IMR-90 (cell line): ENCODE measurements at regions not wholly inside any gene's neighbourhood (a gene's known extent, or its start where the extent isn't known, plus 50 kb on each side); places are given as distances from the start of the nearest gene placed in this dataset.

Experiments used
- ATAC-seq: fragments of 200-7000 bp; cut with Tn5 transposase; 2 replicates; pipeline ENCODE4 v1.9.1; 2020; ENCODE audit warnings: low read depth, mild to moderate bottlenecking, moderate library complexity
- BruUV-seq: library from RNA; stranded (reverse); fragments of 400-500 nt; replicated peaks from 2 replicates; lab custom pipeline; 2021; lab: Mats Ljungman, UMichigan
- CTCF ChIA-PET: fragments of 300-600 bp; formaldehyde crosslinking; extraction: SDS; loops from one replicate; lab custom pipeline; 2021; ENCODE audit warnings: antibody characterized with exemption; lab: Yijun Ruan, JAX
- POLR2A ChIA-PET: fragments of 300-600 bp; sonication (Branson Sonifier 250); formaldehyde crosslinking; loops from one replicate; lab custom pipeline; 2022; ENCODE audit warnings: antibody characterized with exemption; ENCODE audit not compliant: unreplicated experiment; lab: Charles Lee
- DNase-seq: peaks from one replicate; pipeline ENCODE4 v3.0.0; 2013
- H2AFZ ChIP-seq: replicated peaks from 2 replicates; pipeline ENCODE3; 2013; ENCODE audit warnings: low read length, mild to moderate bottlenecking; ENCODE audit not compliant: poor library complexity
- H2AK5ac ChIP-seq: 2 replicates; pipeline ENCODE4 v1.6.1; 2013; ENCODE audit warnings: low read depth, low read length, inconsistent platforms
- H2AK9ac ChIP-seq: replicated peaks from 2 replicates; pipeline ENCODE3; 2013; ENCODE audit warnings: mild to moderate bottlenecking, low read depth, low read length, moderate library complexity; ENCODE audit not compliant: poor library complexity
- H2BK120ac ChIP-seq: 2 replicates; pipeline ENCODE4 v1.6.1; 2013; ENCODE audit warnings: low read depth, low read length, inconsistent platforms
- H2BK15ac ChIP-seq: 3 replicates; pipeline ENCODE4 v1.6.1; 2013; ENCODE audit warnings: low read depth, low read length, inconsistent platforms
- H2BK20ac ChIP-seq: 2 replicates; pipeline ENCODE4 v1.6.1; 2013; ENCODE audit warnings: low read depth, mild to moderate bottlenecking, inconsistent platforms, low read length, moderate library complexity
- H2BK5ac ChIP-seq: 2 replicates; pipeline ENCODE4 v1.6.1; 2013; ENCODE audit warnings: mild to moderate bottlenecking, low read depth, low read length, inconsistent platforms; ENCODE audit not compliant: poor library complexity, severe bottlenecking
- H3K14ac ChIP-seq: replicated peaks from 2 replicates; pipeline ENCODE4 v1.6.1; 2013; ENCODE audit warnings: low read depth, low read length, inconsistent platforms
- H3K18ac ChIP-seq: 2 replicates; pipeline ENCODE4 v1.6.1; 2013; ENCODE audit warnings: low read depth, low read length, control low read depth
- H3K23ac ChIP-seq: 2 replicates; pipeline ENCODE4 v1.6.1; 2013; ENCODE audit warnings: low read depth, low read length, inconsistent platforms
- H3K27ac ChIP-seq: 2 replicates; pipeline ENCODE4 v1.5.1; 2013; ENCODE audit warnings: mild to moderate bottlenecking, control low read depth, low read length; ENCODE audit not compliant: insufficient read depth
- H3K27me3 ChIP-seq: 2 replicates; pipeline ENCODE4 v1.6.1; 2013; ENCODE audit warnings: low read length; ENCODE audit not compliant: control insufficient read depth, insufficient read depth
- H3K36me3 ChIP-seq: 2 replicates; pipeline ENCODE4 v1.6.1; 2013; ENCODE audit warnings: low read length, mixed read lengths; ENCODE audit not compliant: control insufficient read depth, insufficient read depth
- H3K4ac ChIP-seq: 2 replicates; pipeline ENCODE4 v1.6.1; 2013; ENCODE audit warnings: low read depth, low read length, inconsistent platforms
- H3K4me1 ChIP-seq: 2 replicates; pipeline ENCODE4 v1.6.1; 2013; ENCODE audit warnings: low read length, mixed read lengths; ENCODE audit not compliant: control insufficient read depth, insufficient read depth
- H3K4me2 ChIP-seq: 2 replicates; pipeline ENCODE4 v1.6.1; 2013; ENCODE audit warnings: low read depth, mild to moderate bottlenecking, control low read depth, low read length, moderate library complexity
- H3K4me3 ChIP-seq: 2 replicates; pipeline ENCODE4 v1.5.1; 2013; ENCODE audit warnings: low read depth, mild to moderate bottlenecking, control low read depth, low read length, moderate library complexity; ENCODE audit not compliant: insufficient read depth
- H3K56ac ChIP-seq: 2 replicates; pipeline ENCODE4 v1.6.1; 2013; ENCODE audit warnings: low read length, inconsistent platforms; ENCODE audit not compliant: insufficient read depth; ENCODE audit errors: extremely low read depth
- H3K79me1 ChIP-seq, 2 experiments: 2 replicates each; pipeline ENCODE4 v1.6.1; 2013; ENCODE audit warnings: low read length in 2 of 2, inconsistent platforms in 1 of 2, low read depth in 1 of 2
- H3K9ac ChIP-seq: 2 replicates; pipeline ENCODE4 v1.6.1; 2013; ENCODE audit warnings: low read depth, low read length, control low read depth
- H3K9me1 ChIP-seq: 2 replicates; pipeline ENCODE4 v1.6.1; 2013; ENCODE audit warnings: low read length, inconsistent platforms; ENCODE audit not compliant: insufficient read depth
- H3K9me3 ChIP-seq: 2 replicates; pipeline ENCODE4 v1.6.1; 2013; ENCODE audit warnings: low read length; ENCODE audit not compliant: control insufficient read depth, insufficient read depth
- H4K20me1 ChIP-seq: 2 replicates; pipeline ENCODE4 v1.6.1; 2013; ENCODE audit warnings: low read length, inconsistent platforms; ENCODE audit not compliant: insufficient read depth
- H4K5ac ChIP-seq: 2 replicates; pipeline ENCODE4 v1.6.1; 2013; ENCODE audit warnings: mild to moderate bottlenecking, low read depth, low read length, control low read depth
- H4K8ac ChIP-seq, 2 experiments: 2 replicates each; pipeline ENCODE4 v1.6.1; 2013; ENCODE audit warnings: low read depth in 2 of 2, low read length in 2 of 2, control low read depth in 1 of 2, inconsistent platforms in 1 of 2
- H4K91ac ChIP-seq: 2 replicates; pipeline ENCODE4 v1.6.1; 2013; ENCODE audit warnings: low read depth, low read length, inconsistent platforms; ENCODE audit not compliant: insufficient read depth
- BHLHE40 ChIP-seq: fragments of 150-350 bp; IDR thresholded peaks from 2 replicates; pipeline ENCODE4 v1.6.1; 2016; ENCODE audit warnings: mild to moderate bottlenecking, low read depth, low read length
- CEBPB ChIP-seq: IDR thresholded peaks from 2 replicates; pipeline ENCODE4 v1.6.1; 2012; ENCODE audit warnings: low read depth, low read length, improper control_type of control experiment
- FOS ChIP-seq: fragments of 150-350 bp; IDR thresholded peaks from 2 replicates; pipeline ENCODE4 v1.6.1; 2016; ENCODE audit warnings: low read depth, low read length
- MAFK ChIP-seq: IDR thresholded peaks from 2 replicates; pipeline ENCODE4 v1.6.1; 2012; ENCODE audit warnings: low read depth, low read length, improper control_type of control experiment
- MXI1 ChIP-seq: IDR thresholded peaks from 2 replicates; pipeline ENCODE4 v1.6.1; 2012; ENCODE audit warnings: low read depth, mild to moderate bottlenecking, low read length, moderate library complexity, borderline replicate concordance
- POLR2A ChIP-seq: IDR thresholded peaks from 2 replicates; pipeline ENCODE4 v1.6.1; 2012; ENCODE audit warnings: mild to moderate bottlenecking, low read depth, low read length
- RAD21 ChIP-seq: IDR thresholded peaks from 2 replicates; pipeline ENCODE4 v1.6.1; 2012; ENCODE audit warnings: low read length, improper control_type of control experiment
- RCOR1 ChIP-seq: IDR thresholded peaks from 2 replicates; pipeline ENCODE4 v1.6.1; 2012; ENCODE audit warnings: mild to moderate bottlenecking, low read length, improper control_type of control experiment; ENCODE audit not compliant: insufficient replicate concordance
- RFX5 ChIP-seq: IDR thresholded peaks from 2 replicates; pipeline ENCODE4 v1.8.0; 2012; ENCODE audit warnings: low read depth, mild to moderate bottlenecking, low read length, moderate library complexity
- SMC3 ChIP-seq: fragments of 150-350 bp; IDR thresholded peaks from 2 replicates; pipeline ENCODE4 v1.6.1; 2016; ENCODE audit warnings: low read depth, mild to moderate bottlenecking, antibody characterized with exemption, low read length, moderate library complexity
- WGBS, 2 experiments: methylation state at CpG; one replicate each; pipeline versions ENCODE4 v1.1.5 to v1.1.7; 2013; ENCODE audit warnings: missing lambda C conversion rate in 2 of 2; ENCODE audit not compliant: insufficient read length in 1 of 2; ENCODE audit errors: extremely low coverage in 2 of 2; 5-methylcytosine and 5-hydroxymethylcytosine counted together
- dilution Hi-C: fragments of 300-500 bp; cut with HindIII; formaldehyde crosslinking; loops from one replicate; pipeline ENCODE4 v1.14.3; 2018; ENCODE audit warnings: low sequenced_read_pairs; ENCODE audit not compliant: unreplicated experiment
- in situ Hi-C: fragments of 300-500 bp; cut with MboI; formaldehyde crosslinking; loops from 3 replicates; pipeline ENCODE4 v1.14.3; 2019; ENCODE audit warnings: low sequenced_read_pairs, inconsistent platforms, mixed read lengths
- intact Hi-C: fragments of 100-400 bp; cut with micrococcal nuclease; formaldehyde crosslinking; loops from 2 replicates; pipeline ENCODE4 v1.10.0; 2022
- TF ChIP-seq, protein P1 (sequence below): fragments of 150-350 bp; IDR thresholded peaks from 2 replicates; pipeline ENCODE4 v1.6.1; 2016; ENCODE audit warnings: low read depth, mild to moderate bottlenecking, low read length, moderate library complexity, borderline replicate concordance
- TF ChIP-seq, protein P2 (sequence below): fragments of 150-350 bp; IDR thresholded peaks from 2 replicates; pipeline ENCODE4 v1.6.1; 2017; ENCODE audit warnings: mild to moderate bottlenecking, antibody characterized with exemption, low read length, low read depth
- TF ChIP-seq, protein P3 (sequence below): conservative IDR thresholded peaks from 2 replicates; pipeline ENCODE4 v1.5.1; 2012; ENCODE audit warnings: mild to moderate bottlenecking, low read depth, low read length, improper control_type of control experiment

DNA sequence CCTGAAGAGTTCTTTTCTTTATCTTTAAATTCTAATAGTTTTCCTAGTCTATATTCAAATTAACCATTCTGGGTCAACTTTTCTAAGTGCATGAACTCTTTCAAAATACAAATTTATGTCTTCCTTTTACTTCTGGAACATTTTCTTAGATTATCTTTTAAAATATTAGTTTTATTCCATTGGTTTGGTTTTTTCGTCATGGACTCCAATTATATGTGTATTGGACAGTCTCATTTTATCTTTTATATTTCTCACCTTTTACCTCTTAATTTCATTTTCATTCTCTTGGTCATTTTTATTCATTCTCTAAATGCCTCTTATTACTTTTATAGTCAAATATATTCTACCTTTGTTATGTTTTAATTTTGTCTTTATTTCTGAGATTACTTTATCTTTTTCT is 356.7 kb upstream of the MMS22L start:
- no peaks in the 10 kb centered on the region for H3K36me3 ChIP-seq
- H3K4me2 ChIP-seq, result no peak overlapping the region
- no peak overlapping the region for H4K8ac ChIP-seq
- TF ChIP-seq FOS (no peak), RCOR1 (no peak), RFX5 (no peak), SMC3 (no peak), RAD21 (no peak), BHLHE40 (no peak), MXI1 (no peak), CEBPB (no peak), MAFK (no peak), POLR2A (no peak)
- TF ChIP-seq, protein P1, sequence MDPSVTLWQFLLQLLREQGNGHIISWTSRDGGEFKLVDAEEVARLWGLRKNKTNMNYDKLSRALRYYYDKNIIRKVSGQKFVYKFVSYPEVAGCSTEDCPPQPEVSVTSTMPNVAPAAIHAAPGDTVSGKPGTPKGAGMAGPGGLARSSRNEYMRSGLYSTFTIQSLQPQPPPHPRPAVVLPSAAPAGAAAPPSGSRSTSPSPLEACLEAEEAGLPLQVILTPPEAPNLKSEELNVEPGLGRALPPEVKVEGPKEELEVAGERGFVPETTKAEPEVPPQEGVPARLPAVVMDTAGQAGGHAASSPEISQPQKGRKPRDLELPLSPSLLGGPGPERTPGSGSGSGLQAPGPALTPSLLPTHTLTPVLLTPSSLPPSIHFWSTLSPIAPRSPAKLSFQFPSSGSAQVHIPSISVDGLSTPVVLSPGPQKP, result no peak
- TF ChIP-seq, protein P2, sequence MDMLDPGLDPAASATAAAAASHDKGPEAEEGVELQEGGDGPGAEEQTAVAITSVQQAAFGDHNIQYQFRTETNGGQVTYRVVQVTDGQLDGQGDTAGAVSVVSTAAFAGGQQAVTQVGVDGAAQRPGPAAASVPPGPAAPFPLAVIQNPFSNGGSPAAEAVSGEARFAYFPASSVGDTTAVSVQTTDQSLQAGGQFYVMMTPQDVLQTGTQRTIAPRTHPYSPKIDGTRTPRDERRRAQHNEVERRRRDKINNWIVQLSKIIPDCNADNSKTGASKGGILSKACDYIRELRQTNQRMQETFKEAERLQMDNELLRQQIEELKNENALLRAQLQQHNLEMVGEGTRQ, result no peak
- TF ChIP-seq, protein P3, sequence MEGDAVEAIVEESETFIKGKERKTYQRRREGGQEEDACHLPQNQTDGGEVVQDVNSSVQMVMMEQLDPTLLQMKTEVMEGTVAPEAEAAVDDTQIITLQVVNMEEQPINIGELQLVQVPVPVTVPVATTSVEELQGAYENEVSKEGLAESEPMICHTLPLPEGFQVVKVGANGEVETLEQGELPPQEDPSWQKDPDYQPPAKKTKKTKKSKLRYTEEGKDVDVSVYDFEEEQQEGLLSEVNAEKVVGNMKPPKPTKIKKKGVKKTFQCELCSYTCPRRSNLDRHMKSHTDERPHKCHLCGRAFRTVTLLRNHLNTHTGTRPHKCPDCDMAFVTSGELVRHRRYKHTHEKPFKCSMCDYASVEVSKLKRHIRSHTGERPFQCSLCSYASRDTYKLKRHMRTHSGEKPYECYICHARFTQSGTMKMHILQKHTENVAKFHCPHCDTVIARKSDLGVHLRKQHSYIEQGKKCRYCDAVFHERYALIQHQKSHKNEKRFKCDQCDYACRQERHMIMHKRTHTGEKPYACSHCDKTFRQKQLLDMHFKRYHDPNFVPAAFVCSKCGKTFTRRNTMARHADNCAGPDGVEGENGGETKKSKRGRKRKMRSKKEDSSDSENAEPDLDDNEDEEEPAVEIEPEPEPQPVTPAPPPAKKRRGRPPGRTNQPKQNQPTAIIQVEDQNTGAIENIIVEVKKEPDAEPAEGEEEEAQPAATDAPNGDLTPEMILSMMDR, result no peak
- H2BK20ac ChIP-seq, result no peak overlapping the region
- H2BK15ac ChIP-seq, result no peak overlapping the region
- DNase-seq, result no peak
- H3K79me1 ChIP-seq, result no peaks in the 10 kb centered on the region
- H4K91ac ChIP-seq, result no peak overlapping the region
- no peak for ATAC-seq
- no peaks in the 10 kb centered on the region for H3K9me1 ChIP-seq
- no peak overlapping the region for H4K5ac ChIP-seq
- H2AFZ ChIP-seq, result no peak overlapping the region
- in situ Hi-C loops, result no loop called here
- H2BK5ac ChIP-seq, result no peak overlapping the region
- no peak overlapping the region for H2AK5ac ChIP-seq
- H3K27me3 ChIP-seq, result no peaks in the 10 kb centered on the region
- no peak overlapping the region for H3K14ac ChIP-seq
- no peak overlapping the region for H3K4ac ChIP-seq
- H2BK120ac ChIP-seq, result no peak overlapping the region
- H3K18ac ChIP-seq, result no peak overlapping the region
- ChIA-PET CTCF (no interaction called here), POLR2A (no interaction called here)
- BruUV-seq, result no TSS peak
- H3K4me3 ChIP-seq, result no peak overlapping the region
- WGBS, 2 experiments, result no CpG with 5 or more reads among the region's 1 CpG
- H3K9me3 ChIP-seq, result no peaks in the 10 kb centered on the region
- no peaks in the 10 kb centered on the region for H4K20me1 ChIP-seq
- H3K56ac ChIP-seq, result no peak overlapping the region
- no peak overlapping the region for H2AK9ac ChIP-seq
- H3K9ac ChIP-seq, result no peak overlapping the region
- no peak overlapping the region for H3K27ac ChIP-seq
- H3K4me1 ChIP-seq, result no peaks in the 10 kb centered on the region
- dilution Hi-C loops, result no loop called here
- intact Hi-C loops, result no loop called here
- H3K23ac ChIP-seq, result no peak overlapping the region
